Gastroesophageal sphincter (tissue), 4 donors: ENCODE measurements at regions not wholly inside any gene's neighbourhood (a gene's known extent, or its start where the extent isn't known, plus 50 kb on each side); places are given as distances from the start of the nearest gene placed in this dataset.
"Not testable (repeated sequence)": the region's sequence is repeated elsewhere in the genome, so short reads cannot be mapped to it uniquely, and the experiment has no call there.

Source experiments
- ATAC-seq: fragments of 150-250 bp; one replicate; pipeline ENCODE4 v1.9.1; 2016; ENCODE audit warnings: mild to moderate bottlenecking, moderate library complexity
- H3K27ac ChIP-seq, 4 donors: fragments of 200-600 bp; sonication (generic) in 3 of 4; 1 replicate in 3 of 4; 2 replicates in 1 of 4; pipeline ENCODE4 v1.5.1; 2016 to 2019
- H3K27me3 ChIP-seq: fragments of 200-600 bp; sonication (generic); one replicate; pipeline ENCODE4 v1.5.1; 2019
- H3K36me3 ChIP-seq, 2 donors: fragments of 200-600 bp; sonication (generic); one replicate each; pipeline ENCODE4 v1.5.1; 2019; ENCODE audit warnings: control low read depth in 1 of 2
- H3K4me1 ChIP-seq, 3 donors: fragments of 200-600 bp; sonication (generic); 1 replicate in 2 of 3; 2 replicates in 1 of 3; pipeline ENCODE4 v1.5.1; 2016 to 2019; ENCODE audit warnings: control low read depth in 2 of 3
- H3K4me3 ChIP-seq, 2 donors: fragments of 200-600 bp; sonication (generic); one replicate each; pipeline ENCODE4 v1.5.1; 2019; ENCODE audit warnings: mild to moderate bottlenecking in 1 of 2, moderate library complexity in 1 of 2
- H3K9me3 ChIP-seq, 3 donors: fragments of 200-600 bp; sonication (generic); one replicate each; pipeline ENCODE4 v1.5.1; 2017 to 2019; ENCODE audit warnings: control low read depth in 2 of 3
- CTCF ChIP-seq, 4 experiments: fragments of 200-600 bp in 2 of 4; fragments of 450-650 bp in 2 of 4; sonication (generic) in 1 of 4; IDR thresholded peaks; one replicate each; pipeline ENCODE4 v1.5.1; 2017 to 2019; ENCODE audit warnings: antibody characterized with exemption in 4 of 4, mild to moderate bottlenecking in 2 of 4, moderate library complexity in 2 of 4
- POLR2A ChIP-seq, 2 donors: fragments of 450-650 bp; IDR thresholded peaks; one replicate each; pipeline ENCODE4 v1.6.1; 2017; ENCODE audit warnings: antibody characterized with exemption in 2 of 2, mild to moderate bottlenecking in 2 of 2, moderate library complexity in 1 of 2
- WGBS, 2 donors: methylation state at CpG; one replicate each; pipeline ENCODE4 v1.1.5; 2018; ENCODE audit warnings: low coverage in 1 of 2; 5-methylcytosine and 5-hydroxymethylcytosine counted together

- peak overlapping the region; percentile 29 to 55 for H3K4me3 ChIP-seq
- peak overlapping the region in 2 of 4 donors; percentile 67 to 72 for H3K27ac ChIP-seq
- 0 to 1% methylated on average over 28 to 36 of the region's 43 CpGs for WGBS, 2 donors
- H3K27me3 ChIP-seq = peaks cover 48% of the 10 kb centered on the region
- H3K4me1 ChIP-seq = peaks cover 0 to 21% (median 0%) of the 10 kb centered on the region in 3 donors
- H3K9me3 ChIP-seq = no peaks in the 10 kb centered on the region
- H3K36me3 ChIP-seq = no peaks in the 10 kb centered on the region
- TF ChIP-seq POLR2A (IDR thresholded peaks at IDR 0.05) = peak in 1 of 2 donors; percentile 40
- TF ChIP-seq CTCF (IDR thresholded peaks at IDR 0.05) = no peak
- peak; percentile 66 for ATAC-seq
These were observed 111.2 kb upstream of the NBPF11 start for GRCh38 chr1:148263128-148263905.

- H3K4me3 ChIP-seq, H3K27ac ChIP-seq, H3K36me3 ChIP-seq, H3K9me3 ChIP-seq, ATAC-seq: not testable (repeated sequence)
- H3K4me1 ChIP-seq = peaks cover 0 to 21% (median 0%) of the 10 kb centered on the region in 3 donors
- peaks cover 48% of the 10 kb centered on the region for H3K27me3 ChIP-seq
- WGBS, 2 donors = 60 to 89% methylated on average over 2 to 3 of the region's 3 CpGs
These were observed 109.6 kb upstream of the NBPF11 start for GRCh38 chr1:148261684-148262083.

GRCh38 chr1:148257886-148258285 lies 105.8 kb upstream of the NBPF11 start:
- not testable (repeated sequence) for ATAC-seq, H3K4me3 ChIP-seq, H3K9me3 ChIP-seq, H3K27ac ChIP-seq, H3K4me1 ChIP-seq, H3K36me3 ChIP-seq
- 57 to 67% methylated on average over 1 to 4 of the region's 4 CpGs for WGBS, 2 donors
- peaks cover 35% of the 10 kb centered on the region for H3K27me3 ChIP-seq

- 3 to 60% methylated on average over 1 to 3 of the region's 16 CpGs for WGBS, 2 donors
- TF ChIP-seq CTCF (IDR thresholded peaks at IDR 0.05) = peak in 2 of 4 experiments; percentile 16 to 54
- not testable (repeated sequence) for H3K4me3 ChIP-seq, H3K4me1 ChIP-seq, ATAC-seq, H3K36me3 ChIP-seq, H3K27ac ChIP-seq, H3K9me3 ChIP-seq
- peaks cover 23% of the 10 kb centered on the region for H3K27me3 ChIP-seq
These were observed 102.7 kb upstream of the NBPF11 start for GRCh38 chr1:148254611-148255429.

- peaks cover 13% of the 10 kb centered on the region for H3K27me3 ChIP-seq
- not testable (repeated sequence) for H3K36me3 ChIP-seq, H3K9me3 ChIP-seq, H3K4me1 ChIP-seq, H3K27ac ChIP-seq, ATAC-seq, H3K4me3 ChIP-seq
- 57% methylated on average over 1 of the region's 2 CpGs; no CpG with 5 or more reads in 1 of the 2 donors for WGBS, 2 donors
These were observed 101.7 kb upstream of the NBPF11 start for GRCh38 chr1:148253808-148254207.

GRCh38 chr1:148248798-148249197 lies 96.7 kb upstream of the NBPF11 start:
- not testable (repeated sequence) for ATAC-seq, H3K4me3 ChIP-seq, H3K27ac ChIP-seq, H3K9me3 ChIP-seq, H3K27me3 ChIP-seq, H3K36me3 ChIP-seq, H3K4me1 ChIP-seq
- 43% methylated on average over 1 of the region's 2 CpGs; no CpG with 5 or more reads in 1 of the 2 donors for WGBS, 2 donors

GRCh38 chr1:148246258-148246861 lies 94.3 kb upstream of the NBPF11 start:
- H3K36me3 ChIP-seq, H3K27ac ChIP-seq, H3K4me1 ChIP-seq, H3K4me3 ChIP-seq, H3K27me3 ChIP-seq, H3K9me3 ChIP-seq: not testable (repeated sequence)
- ATAC-seq = peak; percentile 70
- WGBS, 2 donors = no CpG with 5 or more reads among the region's 46 CpGs

- WGBS, 2 donors = no CpG with 5 or more reads among the region's 25 CpGs
- not testable (repeated sequence) for H3K36me3 ChIP-seq, H3K4me1 ChIP-seq, ATAC-seq, H3K27me3 ChIP-seq, H3K27ac ChIP-seq, H3K4me3 ChIP-seq, H3K9me3 ChIP-seq
These were observed 93.8 kb upstream of the NBPF11 start for GRCh38 chr1:148245843-148246242.

GRCh38 chr1:148245443-148245842 lies 93.4 kb upstream of the NBPF11 start:
- not testable (repeated sequence) for H3K27ac ChIP-seq, H3K9me3 ChIP-seq, H3K27me3 ChIP-seq, H3K4me3 ChIP-seq, ATAC-seq, H3K36me3 ChIP-seq, H3K4me1 ChIP-seq
- no CpG with 5 or more reads among the region's 6 CpGs for WGBS, 2 donors

- not testable (repeated sequence) for ATAC-seq, H3K36me3 ChIP-seq, H3K9me3 ChIP-seq, H3K27me3 ChIP-seq, H3K4me1 ChIP-seq, H3K27ac ChIP-seq, H3K4me3 ChIP-seq
- WGBS, 2 donors = no CpG with 5 or more reads among the region's 8 CpGs
These were observed 81.2 kb upstream of the NBPF11 start for GRCh38 chr1:148233250-148233649.

GRCh38 chr1:148228846-148229245 lies 76.8 kb upstream of the NBPF11 start:
- H3K4me3 ChIP-seq = not testable (repeated sequence)

More at GRCh38 chr1:148228846-148229245, 76.8 kb upstream of the NBPF11 start:
- not testable (repeated sequence) for ATAC-seq, H3K36me3 ChIP-seq, H3K4me1 ChIP-seq, H3K27me3 ChIP-seq, H3K9me3 ChIP-seq, H3K27ac ChIP-seq
- 94 to 100% methylated on average over 2 of the region's 5 CpGs for WGBS, 2 donors
